ENCODE measurements at regions not wholly inside any gene's neighbourhood (a gene's known extent, or its start where the extent isn't known, plus 50 kb on each side); places are given as distances from the start of the nearest gene placed in this dataset.
"Not testable (repeated sequence)": the region's sequence is repeated elsewhere in the genome, so short reads cannot be mapped to it uniquely, and the experiment has no call there.

GRCh38 chr14:97978341-97978740, 1181.2 kb downstream of the VRK1 start:
- DNase-seq = peak; percentile 13 to 47

GRCh38 chr14:97993508-97994019, 1196.4 kb downstream of the VRK1 start:
- no peak for DNase-seq

GRCh38 chr14:97994020-97994531, 1196.9 kb downstream of the VRK1 start:
- no peak for DNase-seq

- no peak for DNase-seq
These were observed 1197.9 kb downstream of the VRK1 start for GRCh38 chr14:97995038-97995437.

- DNase-seq = no peak
These were observed 1198.3 kb downstream of the VRK1 start for GRCh38 chr14:97995531-97995930.

- no peak for DNase-seq
These were observed 1208.8 kb downstream of the VRK1 start for GRCh38 chr14:98006008-98006407.

- DNase-seq = no peak
These were observed 1211.4 kb downstream of the VRK1 start for GRCh38 chr14:98008381-98009113.

GRCh38 chr14:98009177-98009576, 1212.0 kb downstream of the VRK1 start:
- DNase-seq = not testable (repeated sequence)

- DNase-seq = no peak
These were observed 1213.6 kb downstream of the VRK1 start for GRCh38 chr14:98010784-98011183.

GRCh38 chr14:98014851-98015615, 1217.9 kb downstream of the VRK1 start:
- no peak for DNase-seq

- DNase-seq = no peak
These were observed 1218.7 kb downstream of the VRK1 start for GRCh38 chr14:98015921-98016320.

GRCh38 chr14:98018628-98019027, 1221.4 kb downstream of the VRK1 start:
- DNase-seq = no peak

- DNase-seq = no peak
These were observed 1225.6 kb downstream of the VRK1 start for GRCh38 chr14:98022541-98023520.

GRCh38 chr14:98028162-98028561, 1231.0 kb downstream of the VRK1 start:
- DNase-seq = no peak

- DNase-seq = no peak
These were observed 1236.6 kb downstream of the BCL11B start for GRCh38 chr14:98035396-98035795.

- DNase-seq = no peak
These were observed 1234.2 kb downstream of the BCL11B start for GRCh38 chr14:98037831-98038230.

GRCh38 chr14:98056946-98057345, 1215.1 kb downstream of the BCL11B start:
- no peak for DNase-seq

- no peak for DNase-seq
These were observed 1212.9 kb downstream of the BCL11B start for GRCh38 chr14:98059106-98059505.

GRCh38 chr14:98062083-98062482, 1209.9 kb downstream of the BCL11B start:
- DNase-seq = no peak

GRCh38 chr14:98069712-98070171, 1202.3 kb downstream of the BCL11B start:
- DNase-seq = no peak

GRCh38 chr14:98070536-98070935, 1201.5 kb downstream of the BCL11B start:
- no peak for DNase-seq

- no peak for DNase-seq
These were observed 1197.9 kb downstream of the BCL11B start for GRCh38 chr14:98074111-98074510.

GRCh38 chr14:98077176-98077575, 1194.8 kb downstream of the BCL11B start:
- DNase-seq = no peak
